ENCODE measurements at regions not wholly inside any gene's neighbourhood (a gene's known extent, or its start where the extent isn't known, plus 50 kb on each side); places are given as distances from the start of the nearest gene placed in this dataset.
"Not testable (repeated sequence)": the region's sequence is repeated elsewhere in the genome, so short reads cannot be mapped to it uniquely, and the experiment has no call there.

DNA sequence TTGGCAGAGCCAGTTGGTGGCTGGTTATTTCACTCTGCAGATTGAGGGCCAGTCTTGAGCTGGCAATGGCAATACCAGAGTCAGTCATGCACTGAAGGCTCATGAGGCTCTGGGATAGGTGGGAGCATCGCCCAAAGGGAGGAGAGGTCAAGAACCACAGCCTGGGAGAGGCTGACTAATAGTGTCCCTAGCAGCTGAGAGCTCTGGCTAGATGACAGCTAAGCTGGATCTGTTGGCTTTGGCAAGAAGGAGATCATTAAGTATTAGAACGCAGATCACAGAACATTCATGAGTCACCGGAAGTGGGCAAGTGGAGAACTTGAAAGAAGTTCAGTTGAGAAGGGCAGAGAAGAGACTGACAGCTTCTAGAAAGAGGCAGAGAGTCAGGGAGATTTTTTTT, 521.1 kb downstream of the NR2F2 start:
- no peak for DNase-seq

DNA sequence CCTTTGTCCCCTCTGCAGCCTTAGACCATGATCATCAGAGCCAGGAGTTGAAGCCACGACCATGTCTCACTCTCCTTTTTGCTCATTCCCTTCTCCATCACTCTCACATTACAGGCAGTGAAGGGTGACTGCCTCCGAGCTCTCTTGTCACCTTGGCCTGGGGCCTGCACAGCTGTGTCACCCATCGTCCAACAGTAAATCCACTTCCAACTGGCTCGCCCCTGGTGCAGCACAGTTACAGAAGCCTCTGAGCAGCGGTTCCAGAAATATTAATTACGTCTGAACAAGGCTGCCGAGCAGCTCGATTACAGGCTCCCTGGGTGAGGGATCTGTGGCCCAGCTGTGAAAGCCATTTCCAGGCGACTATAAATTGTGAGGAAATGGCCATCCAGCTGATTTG, 528.2 kb downstream of the NR2F2 start:
- no peak for DNase-seq

DNA sequence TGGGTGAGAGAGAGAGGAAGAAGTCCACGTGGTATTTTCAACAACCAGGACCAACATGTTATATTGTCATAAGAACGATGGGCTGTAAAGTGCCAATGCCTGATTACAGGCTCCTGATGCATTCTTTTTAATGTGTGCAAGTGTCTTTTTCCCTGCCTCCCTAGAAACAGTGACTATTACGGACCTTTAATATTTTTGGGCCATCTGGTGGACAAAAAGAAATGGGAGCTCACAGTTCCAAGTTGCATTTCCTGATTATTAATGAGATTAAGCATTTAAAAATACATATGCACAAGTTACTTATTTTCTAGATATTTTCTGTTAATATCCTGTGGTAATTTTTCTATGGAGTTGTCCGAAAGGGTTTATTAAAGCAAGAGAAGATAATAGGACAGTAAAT, 530.2 kb downstream of the NR2F2 start:
- DNase-seq, result no peak

GRCh38 chr15:96867992-96868391, 537.5 kb downstream of the NR2F2 start:
- no peak for DNase-seq

GRCh38 chr15:96869122-96869521, 538.6 kb downstream of the NR2F2 start:
- no peak for DNase-seq

DNA sequence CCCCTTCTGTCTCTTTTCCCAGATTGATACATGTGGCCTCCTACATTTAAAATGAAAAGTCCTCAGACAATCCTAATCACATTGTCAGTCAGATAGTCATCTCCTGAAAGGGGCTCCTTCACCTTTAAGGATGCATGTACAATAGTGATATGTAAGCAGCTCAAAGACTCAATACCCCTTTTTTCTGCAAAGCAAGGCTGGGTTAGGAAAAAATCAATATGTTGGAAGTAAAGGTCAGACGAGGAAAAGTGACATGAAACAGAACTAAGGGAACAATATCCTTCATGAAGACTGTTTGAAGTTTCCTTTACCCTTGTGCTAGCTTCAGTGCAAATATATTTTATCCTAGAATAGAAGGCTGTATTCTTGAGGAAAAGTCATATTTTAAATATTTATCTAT, 539.3 kb downstream of the NR2F2 start:
- no peak for DNase-seq

GRCh38 chr15:96870580-96870979, 540.1 kb downstream of the NR2F2 start:
- no peak for DNase-seq

DNA sequence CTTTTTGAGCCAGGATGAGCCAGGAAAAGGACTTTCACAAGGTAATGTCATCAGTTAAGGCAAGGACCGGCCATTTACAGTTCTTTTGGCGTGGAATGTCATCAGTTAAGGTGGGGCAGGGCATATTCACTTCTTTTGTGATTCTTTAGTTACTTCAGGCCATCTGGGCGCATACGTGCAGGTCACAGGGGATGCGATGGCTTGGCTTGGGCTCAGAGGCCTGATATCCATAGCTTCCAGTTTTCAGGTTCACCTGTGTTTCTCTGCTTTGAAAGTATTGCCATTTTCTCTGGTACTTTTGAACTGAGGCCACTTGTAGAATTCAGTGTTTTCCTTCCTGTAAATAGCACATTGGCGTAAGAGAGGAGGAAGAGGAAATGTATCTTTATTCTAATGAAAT, 546.9 kb downstream of the NR2F2 start:
- not testable (repeated sequence) for DNase-seq

- DNase-seq, result no peak
Measured at GRCh38 chr15:96878129-96878528, 547.6 kb downstream of the NR2F2 start.

DNA sequence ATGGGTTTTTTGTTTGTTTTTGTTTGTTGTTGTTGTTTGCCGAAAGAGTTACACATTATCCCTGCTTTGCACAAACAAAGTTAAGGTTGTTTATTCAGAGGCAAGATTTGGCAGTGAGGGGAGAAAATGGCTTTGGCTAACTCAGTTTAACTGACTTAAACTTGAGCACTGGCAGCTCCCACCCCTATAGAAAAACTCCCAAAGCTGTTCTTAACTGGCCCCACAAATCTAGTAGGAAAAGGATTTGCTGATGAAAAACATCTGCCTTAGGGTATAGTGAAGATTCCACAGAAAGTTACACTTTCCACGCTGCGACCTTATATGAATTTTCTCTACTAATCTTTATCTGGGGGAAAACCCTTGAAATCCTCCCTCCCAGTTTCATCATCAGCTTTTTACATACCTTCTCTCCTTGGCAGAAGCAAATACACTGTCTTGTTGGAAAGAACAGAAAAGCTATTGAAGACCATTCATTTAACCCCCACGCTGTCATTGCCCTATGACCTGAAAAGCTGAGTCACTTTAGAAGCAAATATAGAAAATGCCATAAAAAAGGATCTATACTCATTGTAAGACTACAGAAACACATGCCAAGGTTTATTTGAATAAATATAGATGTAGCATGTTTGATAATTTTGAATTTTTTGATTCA, 551.7 kb downstream of the NR2F2 start:
- no peak for DNase-seq

DNA sequence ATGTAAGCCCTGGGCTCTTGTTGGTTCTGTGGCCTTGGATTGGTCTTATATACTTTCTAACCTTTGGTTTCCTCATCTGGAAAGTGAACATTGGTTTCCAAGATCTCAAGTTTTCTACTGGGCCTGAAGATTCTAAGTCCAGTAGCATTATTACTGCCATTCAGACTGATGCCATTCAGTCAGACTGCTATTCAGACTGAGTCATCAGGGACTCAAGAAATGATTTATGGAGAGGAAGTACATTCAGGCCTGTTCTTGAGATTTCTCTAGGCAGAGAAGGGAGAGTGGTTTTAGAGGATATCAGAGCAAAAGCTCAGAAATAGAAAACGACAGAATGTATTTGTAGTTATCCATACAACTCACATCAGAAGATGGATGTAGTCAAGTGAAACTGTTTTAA, 557.2 kb downstream of the NR2F2 start:
- DNase-seq, result no peak

- DNase-seq, result no peak
Measured at GRCh38 chr15:96888764-96889163, 558.3 kb downstream of the NR2F2 start.

DNA sequence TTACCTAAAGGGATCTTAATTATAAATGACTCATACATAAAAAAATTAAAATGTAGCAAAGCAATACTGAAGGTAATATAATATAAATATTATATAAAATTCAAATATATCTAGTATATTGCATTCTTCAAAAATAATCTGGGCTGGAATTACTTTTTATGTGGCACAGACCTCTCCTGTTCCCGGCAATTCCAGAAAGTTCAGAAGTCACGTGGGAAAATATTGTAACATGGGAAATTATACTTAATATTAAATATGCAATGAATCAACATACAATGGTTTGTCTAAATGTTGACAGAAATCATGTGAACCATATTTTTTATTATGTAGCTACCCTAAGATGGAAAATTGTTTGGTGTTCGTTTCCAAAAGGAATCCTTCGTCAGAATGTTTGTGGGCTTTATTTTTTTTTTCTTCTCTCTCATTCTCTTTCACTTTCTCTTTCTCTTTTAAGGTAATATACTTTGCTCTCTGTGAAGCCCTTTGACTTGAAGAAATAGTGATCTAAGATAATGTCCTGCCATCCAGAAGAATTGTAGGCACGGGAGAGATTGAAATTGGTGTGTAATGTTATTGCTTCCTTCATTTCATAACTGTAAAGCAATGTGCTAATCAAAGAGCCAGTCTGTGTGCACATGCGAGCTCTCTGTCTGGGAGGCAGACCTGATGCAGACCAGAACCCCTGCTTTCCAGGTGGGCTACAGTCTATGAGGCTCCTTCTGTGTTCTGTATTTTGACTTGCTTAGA, 559.4 kb downstream of the NR2F2 start:
- no peak for DNase-seq

DNA sequence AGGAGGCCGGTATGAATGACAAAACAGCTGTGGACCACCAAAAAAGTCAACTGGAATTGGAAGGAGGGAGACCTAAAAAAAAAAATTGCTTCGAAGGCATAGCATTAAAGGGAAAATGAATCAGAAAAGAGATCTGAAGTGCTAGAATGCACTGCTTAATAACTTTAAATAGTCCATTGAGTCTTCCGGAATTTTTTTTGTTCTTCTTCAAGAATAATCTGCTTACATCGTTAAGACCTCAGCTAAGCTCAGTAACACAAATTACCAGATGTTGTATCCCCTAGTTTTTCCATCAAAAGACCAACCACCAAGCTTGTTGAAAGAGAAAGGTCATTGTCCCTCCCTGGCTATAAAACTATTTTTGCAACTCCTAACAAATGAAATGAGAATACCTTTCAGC, 560.5 kb downstream of the NR2F2 start:
- DNase-seq, result no peak

- peak; percentile 29 for DNase-seq
Measured at GRCh38 chr15:96893159-96893906, 562.8 kb downstream of the NR2F2 start.

- no peak for DNase-seq
Measured at GRCh38 chr15:96894659-96895058, 564.2 kb downstream of the NR2F2 start.

DNA sequence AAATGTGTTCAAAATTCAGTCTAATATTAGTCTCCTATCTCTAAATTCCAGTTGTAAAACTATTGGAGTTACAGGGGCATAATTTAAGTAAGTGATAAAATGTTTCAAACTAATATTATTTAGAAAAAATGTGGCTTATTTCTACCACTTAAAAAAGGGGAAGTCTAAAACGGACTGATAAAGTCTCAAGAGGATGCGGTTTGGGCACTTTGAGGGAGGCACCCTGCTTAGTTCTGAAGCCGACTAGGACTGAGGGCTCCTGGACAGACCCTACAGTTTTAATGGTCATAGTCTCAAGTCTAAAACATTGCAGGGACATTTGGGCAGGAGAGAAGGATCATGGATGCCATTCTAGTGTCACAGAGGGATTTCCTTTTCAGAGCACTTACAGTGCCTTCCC, 566.3 kb downstream of the NR2F2 start:
- no peak for DNase-seq

GRCh38 chr15:96914081-96914480, 583.6 kb downstream of the NR2F2 start:
- DNase-seq, result no peak

DNA sequence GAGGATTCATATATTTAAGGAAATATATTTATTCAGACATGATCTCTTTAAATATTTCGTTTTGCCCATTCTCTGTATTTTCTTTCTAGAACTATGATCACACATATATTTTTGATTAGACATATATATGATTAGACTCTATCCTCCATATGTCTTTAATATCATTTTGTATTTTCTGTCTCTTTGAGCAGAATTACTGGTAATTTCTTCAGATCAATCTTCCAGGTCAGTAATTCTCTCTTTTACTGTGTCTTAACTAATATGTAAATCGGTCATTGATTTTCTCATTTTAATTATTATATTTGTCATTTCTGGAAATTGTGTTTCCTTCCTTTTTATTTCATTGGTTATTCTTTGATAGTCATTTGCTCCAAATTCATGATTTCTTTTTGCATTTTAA, 586.2 kb downstream of the NR2F2 start:
- no peak for DNase-seq

DNA sequence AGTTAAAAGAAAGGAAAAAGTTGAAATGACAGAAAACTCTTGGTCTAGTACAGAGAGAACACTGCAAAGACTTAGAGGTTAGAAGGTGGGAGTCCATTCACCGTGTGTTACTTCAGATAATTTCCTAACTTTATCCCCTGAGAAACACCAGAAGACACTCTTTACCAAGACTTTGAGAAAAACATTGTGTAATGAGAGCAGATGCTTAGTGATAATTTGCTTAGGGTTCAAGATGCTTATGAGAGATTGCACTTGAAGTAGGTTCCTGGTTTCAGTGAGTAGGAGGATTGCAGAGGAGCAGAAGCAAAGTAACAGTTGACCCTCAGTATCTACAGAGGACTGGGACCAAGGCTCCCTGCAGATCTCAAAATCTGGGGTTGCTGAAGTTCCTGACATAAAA, 594.1 kb downstream of the NR2F2 start:
- DNase-seq, result no peak

- DNase-seq, result no peak
Measured at GRCh38 chr15:96947296-96948229, 617.1 kb downstream of the NR2F2 start.

GRCh38 chr15:96948981-96949380, 618.5 kb downstream of the NR2F2 start:
- no peak for DNase-seq

DNA sequence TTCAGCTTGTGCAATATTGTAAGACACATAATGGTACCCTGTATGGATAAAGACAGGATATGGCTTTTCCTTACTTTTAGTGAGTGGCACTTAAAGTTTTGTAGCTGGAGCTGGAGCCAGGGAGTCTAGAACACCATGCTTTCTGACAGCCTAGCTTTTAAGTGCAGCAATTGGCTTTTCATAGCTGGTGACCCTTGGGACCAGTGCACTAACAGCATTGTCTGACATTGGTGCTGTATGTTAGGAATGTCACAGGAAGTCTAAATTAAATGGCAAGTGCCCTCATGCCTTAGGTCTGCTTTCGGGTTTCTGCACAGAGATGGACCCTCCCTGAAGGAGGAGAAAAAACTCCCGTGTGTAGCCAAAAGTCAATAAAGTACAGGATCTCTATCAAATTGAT, 628.2 kb downstream of the NR2F2 start:
- no peak for DNase-seq

Measured in midbrain (tissue), 1 donor.